HEK293 (cell line): ENCODE measurements at regions not wholly inside any gene's neighbourhood (a gene's known extent, or its start where the extent isn't known, plus 50 kb on each side); places are given as distances from the start of the nearest gene placed in this dataset.

Experiments used
- ZNF23 ChIP-seq: fragments of 450-650 bp; formaldehyde crosslinking; IDR thresholded peaks from 2 replicates; pipeline ENCODE4 v1.5.1; 2016; ENCODE audit warnings: missing biosample characterization, missing genetic modification characterization, borderline replicate concordance
- ZNF585B ChIP-seq: fragments of 450-650 bp; formaldehyde crosslinking; IDR thresholded peaks from 2 replicates; pipeline ENCODE4 v1.5.1; 2016; ENCODE audit warnings: missing biosample characterization, missing genetic modification characterization
- ZNF747 ChIP-seq: fragments of 450-650 bp; formaldehyde crosslinking; IDR thresholded peaks from 2 replicates; pipeline ENCODE4 v1.5.1; 2016; ENCODE audit warnings: missing biosample characterization, missing genetic modification characterization
- TF ChIP-seq, protein P1 (sequence below): fragments of 450-650 bp; formaldehyde crosslinking; IDR thresholded peaks from 2 replicates; pipeline ENCODE4 v1.5.1; 2016; ENCODE audit warnings: missing biosample characterization, missing genetic modification characterization
- TF ChIP-seq, protein P2 (sequence below): fragments of 450-650 bp; formaldehyde crosslinking; IDR thresholded peaks from 2 replicates; pipeline ENCODE4 v1.5.1; 2016; ENCODE audit warnings: missing biosample characterization, missing genetic modification characterization
- TF ChIP-seq, protein P3 (sequence below): fragments of 450-650 bp; formaldehyde crosslinking; IDR thresholded peaks from 2 replicates; pipeline ENCODE4 v1.5.1; 2016; ENCODE audit warnings: missing biosample characterization, missing genetic modification characterization
- TF ChIP-seq, protein P4 (sequence below): fragments of 450-650 bp; formaldehyde crosslinking; IDR thresholded peaks from 2 replicates; pipeline ENCODE4 v1.5.1; 2016; ENCODE audit warnings: missing biosample characterization, missing genetic modification characterization, low read depth

DNA sequence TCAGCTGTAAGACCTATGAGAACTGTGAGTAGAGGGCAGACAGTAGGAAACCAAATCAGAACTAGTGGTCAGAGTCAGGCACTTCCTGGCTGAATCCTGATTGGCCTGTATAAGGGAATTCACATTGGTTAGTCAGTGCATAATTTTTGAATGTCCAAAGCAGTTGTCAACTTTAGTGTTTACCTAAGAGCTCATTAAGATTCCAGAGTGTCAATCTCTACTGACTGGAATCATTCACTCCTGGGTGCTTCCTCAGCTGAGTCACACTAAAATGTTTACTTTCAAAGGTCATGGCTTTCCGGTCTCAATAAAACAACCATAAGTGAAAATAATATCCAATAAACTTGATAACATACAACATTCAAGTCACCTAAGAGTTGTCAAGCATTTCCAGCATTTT is 306.1 kb downstream of the C11orf87 start:
- TF ChIP-seq, protein P1, sequence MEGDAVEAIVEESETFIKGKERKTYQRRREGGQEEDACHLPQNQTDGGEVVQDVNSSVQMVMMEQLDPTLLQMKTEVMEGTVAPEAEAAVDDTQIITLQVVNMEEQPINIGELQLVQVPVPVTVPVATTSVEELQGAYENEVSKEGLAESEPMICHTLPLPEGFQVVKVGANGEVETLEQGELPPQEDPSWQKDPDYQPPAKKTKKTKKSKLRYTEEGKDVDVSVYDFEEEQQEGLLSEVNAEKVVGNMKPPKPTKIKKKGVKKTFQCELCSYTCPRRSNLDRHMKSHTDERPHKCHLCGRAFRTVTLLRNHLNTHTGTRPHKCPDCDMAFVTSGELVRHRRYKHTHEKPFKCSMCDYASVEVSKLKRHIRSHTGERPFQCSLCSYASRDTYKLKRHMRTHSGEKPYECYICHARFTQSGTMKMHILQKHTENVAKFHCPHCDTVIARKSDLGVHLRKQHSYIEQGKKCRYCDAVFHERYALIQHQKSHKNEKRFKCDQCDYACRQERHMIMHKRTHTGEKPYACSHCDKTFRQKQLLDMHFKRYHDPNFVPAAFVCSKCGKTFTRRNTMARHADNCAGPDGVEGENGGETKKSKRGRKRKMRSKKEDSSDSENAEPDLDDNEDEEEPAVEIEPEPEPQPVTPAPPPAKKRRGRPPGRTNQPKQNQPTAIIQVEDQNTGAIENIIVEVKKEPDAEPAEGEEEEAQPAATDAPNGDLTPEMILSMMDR, result no peak
- TF ChIP-seq, protein P2, sequence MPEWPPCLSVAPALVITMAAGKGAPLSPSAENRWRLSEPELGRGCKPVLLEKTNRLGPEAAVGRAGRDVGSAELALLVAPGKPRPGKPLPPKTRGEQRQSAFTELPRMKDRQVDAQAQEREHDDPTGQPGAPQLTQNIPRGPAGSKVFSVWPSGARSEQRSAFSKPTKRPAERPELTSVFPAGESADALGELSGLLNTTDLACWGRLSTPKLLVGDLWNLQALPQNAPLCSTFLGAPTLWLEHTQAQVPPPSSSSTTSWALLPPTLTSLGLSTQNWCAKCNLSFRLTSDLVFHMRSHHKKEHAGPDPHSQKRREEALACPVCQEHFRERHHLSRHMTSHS (tag by site-specific recombination), result no peak
- TF ChIP-seq, protein P3, sequence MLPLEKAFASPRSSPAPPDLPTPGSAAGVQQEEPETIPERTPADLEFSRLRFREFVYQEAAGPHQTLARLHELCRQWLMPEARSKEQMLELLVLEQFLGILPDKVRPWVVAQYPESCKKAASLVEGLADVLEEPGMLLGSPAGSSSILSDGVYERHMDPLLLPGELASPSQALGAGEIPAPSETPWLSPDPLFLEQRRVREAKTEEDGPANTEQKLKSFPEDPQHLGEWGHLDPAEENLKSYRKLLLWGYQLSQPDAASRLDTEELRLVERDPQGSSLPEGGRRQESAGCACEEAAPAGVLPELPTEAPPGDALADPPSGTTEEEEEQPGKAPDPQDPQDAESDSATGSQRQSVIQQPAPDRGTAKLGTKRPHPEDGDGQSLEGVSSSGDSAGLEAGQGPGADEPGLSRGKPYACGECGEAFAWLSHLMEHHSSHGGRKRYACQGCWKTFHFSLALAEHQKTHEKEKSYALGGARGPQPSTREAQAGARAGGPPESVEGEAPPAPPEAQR, result no peak
- no peak for TF ChIP-seq ZNF747 (tag by site-specific recombination)
- TF ChIP-seq, protein P4, sequence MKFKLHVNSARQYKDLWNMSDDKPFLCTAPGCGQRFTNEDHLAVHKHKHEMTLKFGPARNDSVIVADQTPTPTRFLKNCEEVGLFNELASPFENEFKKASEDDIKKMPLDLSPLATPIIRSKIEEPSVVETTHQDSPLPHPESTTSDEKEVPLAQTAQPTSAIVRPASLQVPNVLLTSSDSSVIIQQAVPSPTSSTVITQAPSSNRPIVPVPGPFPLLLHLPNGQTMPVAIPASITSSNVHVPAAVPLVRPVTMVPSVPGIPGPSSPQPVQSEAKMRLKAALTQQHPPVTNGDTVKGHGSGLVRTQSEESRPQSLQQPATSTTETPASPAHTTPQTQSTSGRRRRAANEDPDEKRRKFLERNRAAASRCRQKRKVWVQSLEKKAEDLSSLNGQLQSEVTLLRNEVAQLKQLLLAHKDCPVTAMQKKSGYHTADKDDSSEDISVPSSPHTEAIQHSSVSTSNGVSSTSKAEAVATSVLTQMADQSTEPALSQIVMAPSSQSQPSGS (tag by site-specific recombination), result no peak
- no peak for TF ChIP-seq ZNF585B
- no peak for TF ChIP-seq ZNF23 (tag by site-specific recombination)
